HepG2 (cell line): ENCODE measurements at regions not wholly inside any gene's neighbourhood (a gene's known extent, or its start where the extent isn't known, plus 50 kb on each side); places are given as distances from the start of the nearest gene placed in this dataset.

Source experiments
- ATAC-seq: fragments of 200-7000 bp; cut with Tn5 transposase; 3 replicates; pipeline ENCODE4 v1.9.1; 2020; ENCODE audit warnings: mild to moderate bottlenecking, moderate library complexity
- BruUV-seq: library from RNA; stranded (reverse); fragments of 400-500 nt; replicated peaks from 2 replicates; lab custom pipeline; 2021; lab: Mats Ljungman, UMichigan
- CTCF ChIA-PET: fragments of 300-600 bp; formaldehyde crosslinking; extraction: SDS; loops from one replicate; lab custom pipeline; 2021; ENCODE audit warnings: low total read pairs, inconsistent platforms, low intra/inter-chr PET ratio; lab: Yijun Ruan, JAX
- POLR2A ChIA-PET: fragments of 350-600 bp; sonication (Branson Sonifier 250); formaldehyde crosslinking; loops from one replicate; lab custom pipeline; 2020; ENCODE audit warnings: antibody characterized with exemption, inconsistent platforms; lab: Yijun Ruan, JAX
- DNase-seq: peaks from one replicate; pipeline ENCODE4 v3.0.0-alpha.2; 2015; ENCODE audit warnings: low spot score
- FAIRE-seq: peaks from 3 replicates; lab custom pipeline; 2011; peaks lifted over from hg19 to GRCh38; lab: Jason Lieb, UNC
- H2AFZ ChIP-seq: one replicate; pipeline ENCODE4 v1.6.1; 2011; ENCODE audit warnings: low read length, inconsistent platforms
- H3K27ac ChIP-seq: fragments of 300-600 bp; 3 replicates; pipeline ENCODE4 v1.8.0; 2011; ENCODE audit warnings: mixed run types, mild to moderate bottlenecking, mixed read lengths, low read length, inconsistent platforms; ENCODE audit not compliant: insufficient read depth; ENCODE audit errors: extremely low read length
- H3K27me3 ChIP-seq, 2 experiments: fragments of 200-600 bp in 1 of 2; 2 replicates in 1 of 2; 3 replicates in 1 of 2; pipeline versions ENCODE4 v1.6.0 to v1.8.0; 2011; ENCODE audit warnings: low read length in 2 of 2, mild to moderate bottlenecking in 2 of 2, moderate library complexity in 2 of 2, inconsistent platforms in 1 of 2; ENCODE audit not compliant: insufficient read depth in 2 of 2, control insufficient read depth in 1 of 2
- H3K36me3 ChIP-seq, 2 experiments: fragments of 200-600 bp in 1 of 2; replicated peaks in 1 of 2; 2 replicates in 1 of 2; 3 replicates in 1 of 2; pipeline versions ENCODE4 v1.5.1 to v1.8.0; 2011; ENCODE audit warnings: low read length in 2 of 2, inconsistent platforms in 1 of 2; ENCODE audit not compliant: insufficient read depth in 2 of 2, control insufficient read depth in 1 of 2
- H3K4me1 ChIP-seq: 2 replicates; pipeline ENCODE4 v1.5.1; 2012; ENCODE audit warnings: low read length, inconsistent platforms; ENCODE audit not compliant: insufficient read depth
- H3K4me2 ChIP-seq: 2 replicates; pipeline ENCODE4 v1.6.0; 2011; ENCODE audit warnings: low read depth, low read length, inconsistent platforms
- H3K4me3 ChIP-seq, 3 experiments: fragments of 200-600 bp in 1 of 3; sonication (generic), shearing (Covaris generic) in 1 of 3; replicated peaks in 1 of 3; 2 replicates each; pipeline ENCODE4 v1.5.1; 2011 to 2016; ENCODE audit warnings: low read length in 3 of 3, inconsistent platforms in 2 of 3, low read depth in 2 of 3, mild to moderate bottlenecking in 2 of 3, control low read depth in 1 of 3, mixed read lengths in 1 of 3; ENCODE audit not compliant: insufficient read depth in 1 of 3
- H3K79me2 ChIP-seq: one replicate; pipeline ENCODE4 v1.6.1; 2011; ENCODE audit warnings: low read length, inconsistent platforms; ENCODE audit not compliant: insufficient read depth
- H3K9ac ChIP-seq: 2 replicates; pipeline ENCODE4 v1.6.0; 2011; ENCODE audit warnings: mild to moderate bottlenecking, low read depth, low read length, inconsistent platforms; ENCODE audit not compliant: insufficient read depth
- H3K9me3 ChIP-seq: 2 replicates; pipeline ENCODE4 v1.5.1; 2012; ENCODE audit warnings: mild to moderate bottlenecking, low read length
- H4K20me1 ChIP-seq: 2 replicates; pipeline ENCODE4 v1.6.0; 2011; ENCODE audit warnings: inconsistent platforms, mild to moderate bottlenecking, low read length, moderate library complexity; ENCODE audit not compliant: insufficient read depth
- EZH2 ChIP-seq: conservative IDR thresholded peaks from 2 replicates; pipeline ENCODE4 v1.6.1; 2012; ENCODE audit warnings: mild to moderate bottlenecking, low read depth, low read length, moderate library complexity
- FOSL1 ChIP-seq: sonication (generic); formaldehyde crosslinking; IDR thresholded peaks from 2 replicates; pipeline ENCODE4 v1.9.0; 2021; ENCODE audit warnings: missing genetic modification reagents, borderline replicate concordance
- HOXA3 ChIP-seq: sonication (generic); formaldehyde crosslinking; IDR thresholded peaks from 2 replicates; pipeline ENCODE4 v1.5.0; 2020; ENCODE audit warnings: missing genetic modification reagents
- HOXA7 ChIP-seq: sonication (generic); formaldehyde crosslinking; IDR thresholded peaks from 2 replicates; pipeline ENCODE4 v1.8.1; 2022; ENCODE audit warnings: mild to moderate bottlenecking, missing genetic modification reagents, moderate library complexity
- IRF2 ChIP-seq: IDR thresholded peaks from 2 replicates; pipeline ENCODE4 v1.6.1; 2018; ENCODE audit warnings: missing genetic modification reagents, missing compliant biosample characterization
- JDP2 ChIP-seq: sonication (generic); formaldehyde crosslinking; IDR thresholded peaks from 2 replicates; pipeline ENCODE4 v1.8.1; 2022; ENCODE audit warnings: missing genetic modification reagents, borderline replicate concordance
- MYPOP ChIP-seq: sonication (generic); formaldehyde crosslinking; IDR thresholded peaks from 2 replicates; pipeline ENCODE4 v1.8.1; 2023; ENCODE audit warnings: mild to moderate bottlenecking, moderate library complexity, missing genetic modification reagents
- PHB2 ChIP-seq: fragments of 450-650 bp; IDR thresholded peaks from 2 replicates; pipeline ENCODE4 v1.6.1; 2018; ENCODE audit not compliant: partially characterized antibody
- POGK ChIP-seq: sonication (generic); formaldehyde crosslinking; conservative IDR thresholded peaks from 2 replicates; pipeline ENCODE4 v1.8.0; 2022; ENCODE audit warnings: mild to moderate bottlenecking, moderate library complexity, missing genetic modification reagents
- SALL1 ChIP-seq: sonication (generic); formaldehyde crosslinking; IDR thresholded peaks from 2 replicates; pipeline ENCODE4 v1.8.0; 2022; ENCODE audit warnings: mild to moderate bottlenecking, missing genetic modification reagents
- SATB2 ChIP-seq: sonication (generic); formaldehyde crosslinking; IDR thresholded peaks from 2 replicates; pipeline ENCODE4 v1.5.0; 2020; ENCODE audit warnings: missing genetic modification reagents
- SRY ChIP-seq: sonication (generic); formaldehyde crosslinking; IDR thresholded peaks from 2 replicates; pipeline ENCODE4 v1.8.0; 2022; ENCODE audit warnings: mild to moderate bottlenecking, missing genetic modification reagents
- ZIK1 ChIP-seq: sonication (generic); formaldehyde crosslinking; IDR thresholded peaks from 2 replicates; pipeline ENCODE4 v1.5.0; 2020; ENCODE audit warnings: mild to moderate bottlenecking, low read depth, missing genetic modification reagents, borderline replicate concordance
- ZNF275 ChIP-seq: sonication (generic); formaldehyde crosslinking; IDR thresholded peaks from 2 replicates; pipeline ENCODE4 v1.8.0; 2022; ENCODE audit warnings: missing genetic modification reagents, mild to moderate bottlenecking, inconsistent platforms, borderline replicate concordance
- ZNF337 ChIP-seq: sonication (generic); formaldehyde crosslinking; IDR thresholded peaks from 2 replicates; pipeline ENCODE4 v1.5.1; 2020; ENCODE audit warnings: missing genetic modification reagents, low read depth, mild to moderate bottlenecking, borderline replicate concordance
- ZNF501 ChIP-seq: sonication (generic); formaldehyde crosslinking; IDR thresholded peaks from 2 replicates; pipeline ENCODE4 v1.5.1; 2020; ENCODE audit warnings: mild to moderate bottlenecking, moderate library complexity, missing genetic modification reagents
- ZNF530 ChIP-seq: sonication (generic); formaldehyde crosslinking; IDR thresholded peaks from 2 replicates; pipeline ENCODE4 v1.5.0; 2020; ENCODE audit warnings: low read depth, mild to moderate bottlenecking, missing genetic modification reagents
- WGBS: methylation state at CpG from one replicate; pipeline ENCODE4 v1.1.6; 2017; ENCODE audit warnings: low lambda C conversion rate; 5-methylcytosine and 5-hydroxymethylcytosine counted together
- in situ Hi-C: cut with HindIII; loops from 2 replicates; pipeline ENCODE4 v1.10.0; 2017; ENCODE audit warnings: low pct_unique_long_range_greater_than_20kb; ENCODE audit not compliant: extremely low pct_ligation_motif_present
- intact Hi-C: fragments of 100-400 bp; cut with micrococcal nuclease; formaldehyde crosslinking; loops from one replicate; pipeline ENCODE4 v1.10.0; 2022; ENCODE audit not compliant: unreplicated experiment

GRCh38 chrX:2587146-2587545, 86.4 kb upstream of the DHRSX start:
- Histone ChIP-seq H3K4me1 (no peaks in the 10 kb centered on the region), H3K36me3 (no peaks in the 10 kb centered on the region), H3K4me3 (no peak overlapping the region), H3K79me2 (no peaks in the 10 kb centered on the region), H3K27me3 (peaks cover 0 to 19% of the 10 kb centered on the region in 2 experiments; a peak in 4 of 5 replicates), H3K27ac (no peak overlapping the region), H3K4me2 (no peak overlapping the region), H3K9me3 (no peaks in the 10 kb centered on the region), H3K9ac (no peak overlapping the region), H2AFZ (no peak overlapping the region), H4K20me1 (no peaks in the 10 kb centered on the region)
- ChIA-PET CTCF (no interaction called here), POLR2A (no interaction called here)
- TF ChIP-seq PHB2 (no peak), ZNF501 (CRISPR knock-in tag) (no peak), ZNF275 (CRISPR knock-in tag) (no peak), FOSL1 (CRISPR knock-in tag) (no peak), ZIK1 (no peak), SATB2 (no peak), SALL1 (no peak), MYPOP (CRISPR knock-in tag) (no peak), JDP2 (CRISPR knock-in tag) (no peak), EZH2 (no peak), HOXA7 (CRISPR knock-in tag) (no peak), ZNF337 (CRISPR knock-in tag) (no peak), POGK (CRISPR knock-in tag) (no peak), HOXA3 (no peak), ZNF530 (CRISPR knock-in tag) (no peak), IRF2 (CRISPR knock-in tag) (no peak), SRY (CRISPR knock-in tag) (no peak)
- intact Hi-C loops, result no loop called here
- no TSS peak for BruUV-seq
- FAIRE-seq (no peak), ATAC-seq (no peak), DNase-seq (no peak)
- in situ Hi-C loops, result no loop called here
- WGBS, result 47% methylated on average over 4 of the region's 4 CpGs
